Anterior cingulate cortex (tissue), 58 donors: ENCODE measurements at regions not wholly inside any gene's neighbourhood (a gene's known extent, or its start where the extent isn't known, plus 50 kb on each side); places are given as distances from the start of the nearest gene placed in this dataset.

ENCODE experiments used
- DNase-seq, 58 donors: peaks; one replicate each; lab custom pipeline; 2025; lab: John Stamatoyannopoulos, UW

DNA sequence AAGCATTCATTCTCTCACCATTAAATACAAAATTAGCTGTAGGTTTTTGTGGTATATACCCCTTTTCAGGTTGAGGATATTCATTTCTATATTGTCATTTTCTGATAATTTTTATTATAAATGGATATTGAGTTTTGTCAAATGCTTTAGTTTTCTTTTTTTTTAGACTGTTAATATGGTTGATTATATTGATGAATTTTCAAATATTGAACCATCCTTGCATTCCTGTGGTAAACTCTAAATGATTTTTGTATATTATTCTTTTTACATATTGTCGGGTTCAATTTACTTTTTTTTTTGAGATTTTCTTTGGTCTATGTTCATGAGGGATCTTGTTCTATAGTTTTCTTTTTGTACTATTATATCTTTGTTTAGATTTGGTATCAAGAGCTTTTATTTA lies 165.1 kb downstream of the GPAT3 start:
- no peak for DNase-seq

GRCh38 chr4:83699358-83699757 lies 163.4 kb downstream of the GPAT3 start:
- no peak for DNase-seq

DNA sequence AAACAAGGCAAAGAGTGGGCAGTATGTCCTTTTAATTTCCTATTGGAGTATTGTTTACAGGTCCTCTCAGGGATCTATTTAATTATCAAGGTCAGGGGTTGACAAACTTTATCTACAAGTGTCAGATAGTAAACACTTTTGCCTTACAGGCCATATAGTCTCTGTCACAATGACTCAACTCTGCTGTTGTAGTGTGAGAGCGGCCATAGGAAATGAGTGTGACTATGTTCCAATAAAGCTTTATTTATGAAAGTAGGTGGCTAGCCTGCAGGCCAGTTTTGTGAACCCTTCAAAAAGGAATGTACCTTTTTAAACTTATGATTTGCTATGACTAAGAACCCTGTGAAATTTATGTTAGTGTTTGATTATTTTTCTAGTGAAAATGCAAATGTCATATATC lies 156.1 kb downstream of the GPAT3 start:
- no peak for DNase-seq

- no peak for DNase-seq
Measured at GRCh38 chr4:83686166-83686565, 150.3 kb downstream of the GPAT3 start.

DNA sequence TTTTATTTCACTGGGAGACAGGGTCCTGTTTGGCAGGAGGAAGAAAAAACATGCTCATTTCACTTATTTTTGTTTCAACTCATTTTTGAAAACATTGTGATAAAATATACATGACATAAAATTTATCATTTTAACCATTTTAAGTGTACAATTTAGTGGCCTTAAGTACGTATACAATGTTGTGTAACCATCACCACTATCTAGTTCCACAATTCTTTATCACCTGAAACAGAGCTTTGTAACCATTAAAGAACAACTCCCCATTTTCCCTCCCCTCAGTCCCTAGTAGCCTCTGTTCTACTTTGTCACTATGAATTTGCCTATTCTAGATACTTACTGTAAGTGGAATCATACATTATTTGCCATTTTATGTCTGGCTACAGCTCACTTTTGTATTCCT lies 143.8 kb downstream of the GPAT3 start:
- no peak for DNase-seq

- DNase-seq, result no peak
Measured at GRCh38 chr4:83679254-83679653, 143.3 kb downstream of the GPAT3 start.

GRCh38 chr4:83677656-83678055 lies 141.7 kb downstream of the GPAT3 start:
- no peak for DNase-seq

DNA sequence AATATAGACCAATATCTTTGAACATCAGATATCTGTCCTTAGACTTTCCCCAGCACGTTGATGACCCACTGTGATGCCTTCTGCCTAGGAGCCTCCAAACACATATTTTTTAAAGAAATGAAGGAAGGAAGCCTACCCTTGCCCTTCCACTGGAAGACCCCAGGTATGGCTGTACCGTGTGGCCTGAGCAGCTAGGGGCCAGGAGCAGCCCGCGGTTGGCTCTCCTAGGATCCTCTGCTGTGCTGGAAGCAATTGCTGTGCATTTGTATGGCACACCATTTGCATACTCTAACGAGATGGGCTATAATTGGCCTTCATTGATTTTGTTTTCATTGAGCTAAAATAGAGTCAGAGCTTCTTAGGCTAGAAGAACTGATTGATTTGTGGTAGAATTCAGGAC lies 128.8 kb downstream of the GPAT3 start:
- no peak for DNase-seq

- no peak for DNase-seq
Measured at GRCh38 chr4:83664071-83664470, 128.2 kb downstream of the GPAT3 start.

DNA sequence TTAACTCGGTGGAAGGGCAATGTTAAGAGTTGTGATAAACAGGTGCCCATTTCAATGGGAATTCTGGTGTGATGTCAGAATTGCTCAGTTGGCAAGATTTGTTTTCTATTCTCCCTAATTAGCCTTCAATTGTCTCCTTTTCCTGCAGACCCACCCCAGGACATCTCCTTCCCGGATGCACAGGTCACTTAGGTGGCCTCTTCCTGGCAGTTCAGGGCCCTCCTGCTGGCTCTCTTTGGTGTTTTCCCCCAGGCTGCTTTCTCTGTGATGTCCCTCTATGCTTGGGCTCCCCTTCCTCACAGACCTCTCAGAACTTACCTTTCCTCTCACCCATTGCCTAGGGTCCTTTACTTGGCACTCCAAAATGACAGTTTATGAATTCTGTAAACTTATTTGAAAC lies 126.3 kb downstream of the GPAT3 start:
- DNase-seq, result no peak

DNA sequence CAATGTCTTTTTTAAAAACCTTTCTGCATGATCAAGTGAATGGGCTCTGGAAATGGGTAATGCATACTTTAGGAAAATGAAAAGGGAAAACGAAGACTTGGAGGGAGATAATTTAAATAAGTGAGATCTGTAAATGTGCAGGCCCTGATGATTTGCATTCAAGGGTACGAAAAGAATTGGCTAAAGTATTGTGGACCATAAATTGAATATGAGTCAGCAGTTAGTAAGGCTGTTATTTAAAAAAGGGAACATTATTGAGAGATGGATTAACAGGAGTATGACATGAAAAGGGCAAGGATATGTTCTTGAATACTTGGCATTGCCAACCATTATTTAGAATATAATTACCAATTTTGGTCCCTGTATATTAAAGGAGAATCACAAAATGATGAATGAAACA lies 125.5 kb downstream of the GPAT3 start:
- DNase-seq, result no peak

DNA sequence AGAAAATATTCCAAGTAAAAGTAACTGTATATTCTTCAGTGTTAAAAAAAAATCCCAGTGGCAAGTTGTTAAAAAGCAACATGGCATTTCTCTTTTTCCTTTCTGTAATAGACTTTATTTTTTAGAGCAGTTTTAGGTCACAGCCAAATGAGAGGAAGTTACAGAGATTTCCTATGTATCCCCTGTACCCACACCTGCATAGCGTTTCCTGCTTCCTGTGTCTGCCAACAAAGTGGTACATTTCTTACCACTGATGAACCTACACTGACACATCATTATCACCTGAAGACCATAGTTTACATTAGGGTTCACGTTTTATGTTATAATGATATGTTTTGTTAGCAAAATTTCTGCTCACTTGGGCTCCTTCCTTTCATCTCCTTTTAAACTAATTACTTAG lies 124.7 kb downstream of the GPAT3 start:
- DNase-seq, result no peak

GRCh38 chr4:83658806-83659205 lies 122.9 kb downstream of the GPAT3 start:
- DNase-seq, result no peak

DNA sequence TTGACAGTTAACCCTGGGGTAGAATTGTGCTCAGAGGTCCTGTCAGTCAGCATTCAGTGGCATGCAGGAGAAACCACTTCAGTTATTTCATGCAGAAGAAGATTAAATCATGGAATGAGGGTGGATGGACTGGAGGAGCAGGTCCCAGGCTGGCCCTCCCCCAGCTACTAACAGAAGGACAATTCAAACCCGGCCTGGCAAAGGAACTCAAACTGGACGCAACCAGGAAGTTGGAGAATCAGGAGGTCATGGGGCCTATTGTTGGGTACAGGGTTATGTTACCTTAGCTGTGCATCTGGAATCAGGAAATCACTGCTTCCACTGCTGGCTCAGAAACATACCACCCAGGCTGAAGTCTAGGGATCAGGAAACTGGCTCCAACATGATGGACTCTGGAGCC lies 121.4 kb downstream of the GPAT3 start:
- DNase-seq, result no peak
